GM23248 (cell line): ENCODE measurements at regions not wholly inside any gene's neighbourhood (a gene's known extent, or its start where the extent isn't known, plus 50 kb on each side); places are given as distances from the start of the nearest gene placed in this dataset.

Experiments
- DNase-seq: peaks from one replicate; pipeline ENCODE4 v3.0.0-alpha.2; 2015
- H2AFZ ChIP-seq: fragments of 200-600 bp; sonication (generic); 2 replicates; pipeline ENCODE4 v1.6.1; 2016; ENCODE audit warnings: antibody characterized with exemption
- H3F3A ChIP-seq: fragments of 200-600 bp; sonication (generic); 2 replicates; pipeline ENCODE4 v1.6.1; 2016; ENCODE audit warnings: mild to moderate bottlenecking, antibody characterized with exemption, mixed run types; ENCODE audit not compliant: insufficient read depth
- H3K27ac ChIP-seq: fragments of 200-600 bp; sonication (generic); 2 replicates; pipeline ENCODE4 v1.5.1; 2016; ENCODE audit warnings: mild to moderate bottlenecking
- H3K27me3 ChIP-seq: fragments of 200-600 bp; sonication (generic); replicated peaks from 2 replicates; pipeline ENCODE4 v1.6.1; 2016; ENCODE audit warnings: mild to moderate bottlenecking; ENCODE audit not compliant: insufficient read depth
- H3K36me3 ChIP-seq: fragments of 200-600 bp; sonication (generic); 2 replicates; pipeline ENCODE4 v1.6.1; 2016; ENCODE audit warnings: low read depth, mild to moderate bottlenecking
- H3K4me1 ChIP-seq: fragments of 200-600 bp; sonication (generic); 2 replicates; pipeline ENCODE4 v1.6.1; 2016; ENCODE audit warnings: mild to moderate bottlenecking; ENCODE audit not compliant: insufficient read depth
- H3K4me2 ChIP-seq: fragments of 200-600 bp; sonication (generic); one replicate; pipeline ENCODE4 v1.6.1; 2016; ENCODE audit warnings: mild to moderate bottlenecking; ENCODE audit not compliant: unreplicated experiment
- H3K4me3 ChIP-seq: fragments of 200-600 bp; sonication (generic); 2 replicates; pipeline ENCODE4 v1.5.1; 2016; ENCODE audit warnings: mild to moderate bottlenecking
- H3K79me2 ChIP-seq: fragments of 200-600 bp; sonication (generic); 2 replicates; pipeline ENCODE4 v1.6.1; 2016; ENCODE audit warnings: mild to moderate bottlenecking; ENCODE audit not compliant: insufficient read depth
- H3K9ac ChIP-seq: fragments of 200-600 bp; sonication (generic); 2 replicates; pipeline ENCODE4 v1.6.1; 2016; ENCODE audit warnings: mild to moderate bottlenecking
- H3K9me2 ChIP-seq: fragments of 200-600 bp; sonication (generic); 2 replicates; pipeline ENCODE4 v1.6.1; 2016; ENCODE audit warnings: mixed run types, mild to moderate bottlenecking, moderate library complexity; ENCODE audit not compliant: insufficient read depth
- H3K9me3 ChIP-seq: fragments of 200-600 bp; sonication (generic); one replicate; pipeline ENCODE4 v1.6.1; 2017; ENCODE audit warnings: low read depth
- H4K20me1 ChIP-seq: fragments of 200-600 bp; sonication (generic); 2 replicates; pipeline ENCODE4 v1.6.0; 2016; ENCODE audit not compliant: insufficient read depth
- EZH2 ChIP-seq: fragments of 200-600 bp; sonication (generic); IDR thresholded peaks from 2 replicates; pipeline ENCODE4 v1.6.1; 2018; ENCODE audit warnings: antibody characterized with exemption, mild to moderate bottlenecking; ENCODE audit not compliant: insufficient read depth, poor library complexity, severe bottlenecking
- EZH2phosphoT487 ChIP-seq: fragments of 200-600 bp; sonication (generic); IDR thresholded peaks from 2 replicates; pipeline ENCODE4 v1.6.1; 2018; ENCODE audit warnings: antibody characterized with exemption, moderate library complexity, mild to moderate bottlenecking, low read depth; ENCODE audit not compliant: insufficient read depth
- WGBS, 2 experiments: methylation state at CpG; one replicate each; pipeline ENCODE4 v1.1.6; 2015 to 2017; ENCODE audit warnings: low lambda C conversion rate in 2 of 2, low coverage in 1 of 2; ENCODE audit errors: missing lambda C conversion rate in 2 of 2; 5-methylcytosine and 5-hydroxymethylcytosine counted together
- in situ Hi-C: fragments of 300-500 bp; cut with MboI; formaldehyde crosslinking; loops from 2 replicates; pipeline ENCODE4 v1.15.0; 2020

DNA sequence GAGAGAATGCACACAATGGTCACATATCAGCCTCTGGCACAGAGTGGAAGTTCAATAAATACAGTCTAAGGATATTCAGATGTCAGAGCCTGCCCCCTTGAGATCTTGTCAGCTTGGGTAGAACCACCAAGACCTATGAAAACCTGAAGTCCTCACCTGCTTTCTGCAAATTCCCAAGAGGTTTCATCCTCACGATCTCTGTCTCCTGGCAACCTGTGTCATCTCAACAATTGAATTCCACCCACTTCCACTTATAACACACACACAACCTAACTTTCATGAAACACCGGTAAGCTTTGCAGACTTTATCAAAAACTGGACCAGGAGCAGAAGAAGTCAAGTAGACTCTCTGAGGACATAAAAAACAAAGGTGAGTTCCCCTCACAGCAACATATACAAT, 151.6 kb upstream of the SLC30A5 start:
- Histone ChIP-seq H3K9ac (no peak overlapping the region), H3K4me3 (no peak overlapping the region), H3K4me1 (no peaks in the 10 kb centered on the region), H3K9me3 (no peaks in the 10 kb centered on the region), H3K36me3 (no peaks in the 10 kb centered on the region), H3K27me3 (0 out of 2 replicates have a peak, but pooled peaks cover 4% of the 10 kb centered on the region), H3K4me2 (no peak overlapping the region), H3F3A (no peaks in the 10 kb centered on the region), H2AFZ (no peak overlapping the region), H4K20me1 (no peaks in the 10 kb centered on the region), H3K79me2 (no peaks in the 10 kb centered on the region), H3K27ac (no peak overlapping the region), H3K9me2 (no peaks in the 10 kb centered on the region)
- TF ChIP-seq EZH2phosphoT487, result no peak
- no peak for TF ChIP-seq EZH2
- DNase-seq, result no peak
- in situ Hi-C loops, result no loop called here
- 86 to 90% methylated on average over 2 of the region's 2 CpGs for WGBS, 2 experiments

- Histone ChIP-seq H3K27ac (no peak overlapping the region), H3K4me3 (no peak overlapping the region), H3K79me2 (no peaks in the 10 kb centered on the region), H3K9me3 (no peaks in the 10 kb centered on the region), H3K36me3 (no peaks in the 10 kb centered on the region), H3F3A (no peaks in the 10 kb centered on the region), H3K4me1 (no peaks in the 10 kb centered on the region), H3K4me2 (no peak overlapping the region), H4K20me1 (no peaks in the 10 kb centered on the region), H2AFZ (no peak overlapping the region), H3K9ac (no peak overlapping the region), H3K9me2 (no peaks in the 10 kb centered on the region), H3K27me3 (0 out of 2 replicates have a peak, but pooled peaks cover 15% of the 10 kb centered on the region)
- 97 to 99% methylated on average over 3 of the region's 3 CpGs for WGBS, 2 experiments
- no peak for DNase-seq
- no peak for TF ChIP-seq EZH2phosphoT487
- no peak for TF ChIP-seq EZH2
- in situ Hi-C loops, result no loop called here
Measured at GRCh38 chr5:68946728-68947127, 147.1 kb upstream of the SLC30A5 start.

DNA sequence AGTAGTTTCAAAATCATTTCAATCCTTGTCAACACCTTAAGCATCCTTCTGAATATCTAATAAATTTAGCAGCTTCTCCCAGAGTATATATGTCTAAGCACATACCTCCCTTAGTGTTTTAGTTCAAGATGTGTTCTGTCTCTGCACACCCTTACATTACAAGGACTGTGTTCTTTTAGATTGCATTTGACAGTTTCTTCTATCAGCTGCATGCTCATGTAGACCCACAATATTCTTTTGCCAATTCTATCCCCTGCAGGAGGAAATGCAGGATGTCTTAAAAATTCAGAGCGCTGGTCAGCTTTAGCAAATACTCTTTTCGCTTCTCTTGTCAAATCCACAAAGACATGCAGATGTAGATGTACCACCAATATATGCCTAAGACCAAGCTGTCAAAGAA, 145.8 kb upstream of the SLC30A5 start:
- Histone ChIP-seq H4K20me1 (no peaks in the 10 kb centered on the region), H2AFZ (no peak overlapping the region), H3K27ac (no peak overlapping the region), H3K36me3 (no peaks in the 10 kb centered on the region), H3K9me2 (no peaks in the 10 kb centered on the region), H3K79me2 (no peaks in the 10 kb centered on the region), H3K27me3 (0 out of 2 replicates have a peak, but pooled peaks cover 15% of the 10 kb centered on the region), H3F3A (no peaks in the 10 kb centered on the region), H3K4me3 (no peak overlapping the region), H3K4me2 (no peak overlapping the region), H3K4me1 (no peaks in the 10 kb centered on the region), H3K9ac (no peak overlapping the region), H3K9me3 (no peaks in the 10 kb centered on the region)
- 80 to 82% methylated on average over 2 of the region's 2 CpGs for WGBS, 2 experiments
- DNase-seq, result no peak
- in situ Hi-C loops, result no loop called here
- no peak for TF ChIP-seq EZH2
- no peak for TF ChIP-seq EZH2phosphoT487

DNA sequence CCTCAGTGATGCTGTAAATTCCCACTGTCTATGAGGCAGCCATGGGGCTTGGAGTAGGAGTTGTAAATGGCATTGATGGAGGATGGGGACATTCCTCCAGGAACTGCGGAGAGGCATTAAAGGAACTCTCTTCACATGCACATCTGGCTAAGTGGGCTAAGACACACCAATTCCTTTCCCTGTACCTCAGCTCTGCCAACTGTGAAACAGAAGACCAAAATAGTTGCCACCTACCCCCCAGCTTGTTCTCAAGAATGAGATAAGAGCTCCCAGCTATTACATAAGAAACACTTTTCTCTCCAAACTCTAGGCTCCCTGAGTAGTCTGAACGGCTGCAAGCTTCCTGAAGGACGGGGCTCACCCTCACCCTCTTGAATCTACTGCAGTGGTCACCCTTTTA, 144.6 kb upstream of the SLC30A5 start:
- Histone ChIP-seq H3K4me3 (no peak overlapping the region), H3K9ac (no peak overlapping the region), H3K4me2 (no peak overlapping the region), H2AFZ (no peak overlapping the region), H4K20me1 (no peaks in the 10 kb centered on the region), H3K27ac (no peak overlapping the region), H3K4me1 (no peaks in the 10 kb centered on the region), H3K27me3 (0 out of 2 replicates have a peak, but pooled peaks cover 15% of the 10 kb centered on the region), H3F3A (no peaks in the 10 kb centered on the region), H3K9me2 (no peaks in the 10 kb centered on the region), H3K36me3 (no peaks in the 10 kb centered on the region), H3K9me3 (no peaks in the 10 kb centered on the region), H3K79me2 (no peaks in the 10 kb centered on the region)
- WGBS, 2 experiments, result 32 to 45% methylated on average over 3 of the region's 3 CpGs
- no peak for DNase-seq
- in situ Hi-C loops, result no loop called here
- no peak for TF ChIP-seq EZH2phosphoT487
- no peak for TF ChIP-seq EZH2

DNA sequence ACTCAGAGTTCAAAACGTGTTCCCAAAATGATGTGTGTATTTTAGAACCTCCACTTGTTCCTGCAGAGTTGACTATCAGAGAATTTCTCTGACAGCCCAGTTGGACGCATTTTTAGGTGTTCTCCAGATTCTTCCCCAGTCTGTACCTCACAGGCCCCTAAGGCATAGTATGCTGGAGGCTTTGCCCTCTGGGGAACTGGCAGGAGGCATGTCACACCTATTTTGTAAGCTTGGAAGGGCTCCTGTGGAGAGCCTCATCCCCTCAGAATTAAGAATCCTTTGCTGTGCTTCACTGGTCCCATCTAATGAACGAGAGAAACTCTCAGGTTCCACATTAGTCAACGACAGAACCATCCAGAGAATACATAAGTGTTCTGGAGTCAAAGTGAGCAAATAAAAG, 144.1 kb upstream of the SLC30A5 start:
- WGBS, 2 experiments, result 39 to 51% methylated on average over 4 of the region's 4 CpGs
- H3K27me3 ChIP-seq, result 0 out of 2 replicates have a peak, but pooled peaks cover 15% of the 10 kb centered on the region
- H3K9me3 ChIP-seq, result no peaks in the 10 kb centered on the region
- H3K79me2 ChIP-seq, result no peaks in the 10 kb centered on the region
- no peak for DNase-seq
- H3K36me3 ChIP-seq, result no peaks in the 10 kb centered on the region
- H3K9me2 ChIP-seq, result no peaks in the 10 kb centered on the region
- TF ChIP-seq EZH2 (no peak), EZH2phosphoT487 (no peak)
- H4K20me1 ChIP-seq, result no peaks in the 10 kb centered on the region
- H3F3A ChIP-seq, result no peaks in the 10 kb centered on the region
- no peak overlapping the region for H3K4me2 ChIP-seq
- no peak overlapping the region for H3K27ac ChIP-seq
- no peak overlapping the region for H3K9ac ChIP-seq
- in situ Hi-C loops, result loop anchor here (25.0 kb wide), 1 partner anchor 487 kb away; no protein-coding TSS in a partner anchor
- no peaks in the 10 kb centered on the region for H3K4me1 ChIP-seq
- no peak overlapping the region for H2AFZ ChIP-seq
- H3K4me3 ChIP-seq, result no peak overlapping the region
